CD4-positive, alpha-beta T cell treated with Interleukin-21 for 1 hour (primary cell): ENCODE measurements at regions not wholly inside any gene's neighbourhood (a gene's known extent, or its start where the extent isn't known, plus 50 kb on each side); places are given as distances from the start of the nearest gene placed in this dataset.

Experiments
- DNase-seq: peaks from one replicate; pipeline ENCODE4 v3.0.0-alpha.2; 2020

DNA sequence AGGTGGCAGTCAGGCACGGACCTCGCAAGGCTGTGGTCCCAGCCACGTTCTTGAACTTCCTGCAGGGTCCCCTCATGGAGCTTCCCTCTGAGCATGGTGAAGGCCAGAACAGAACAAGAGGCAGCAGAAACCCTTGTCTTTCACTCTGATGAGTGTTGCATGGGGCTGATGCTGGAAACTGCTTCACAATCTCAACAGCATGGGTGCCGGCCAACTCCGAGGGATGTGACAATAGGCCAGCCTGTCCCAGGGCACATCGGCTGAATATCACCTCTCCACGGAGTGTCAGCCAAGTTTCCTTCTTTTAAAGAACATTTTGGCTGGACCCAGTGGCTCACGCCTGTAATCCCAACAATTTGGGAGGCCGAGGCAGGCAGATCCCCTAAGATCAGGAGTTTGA, 173.9 kb downstream of the FOXO1 start:
- DNase-seq: no peak

DNA sequence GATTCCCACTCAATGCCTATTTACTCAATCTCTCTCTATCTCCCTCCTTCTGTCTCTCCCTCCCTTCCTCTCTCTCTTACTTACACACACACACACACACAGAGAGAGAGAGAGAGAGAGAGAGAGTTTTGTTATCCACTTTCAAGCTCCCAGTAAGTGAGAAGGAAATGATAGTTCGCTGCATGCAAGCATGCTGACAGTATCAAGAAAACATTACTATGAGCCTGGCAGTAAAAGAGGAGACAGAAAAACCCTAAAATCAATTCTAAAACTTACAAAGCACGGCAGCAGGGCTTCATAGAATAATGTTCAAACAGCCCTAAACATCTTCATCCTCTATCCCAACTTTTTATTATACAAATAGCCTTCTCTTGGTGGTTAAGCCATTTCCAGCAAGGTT, 171.9 kb downstream of the FOXO1 start:
- DNase-seq: peak; percentile 49

DNA sequence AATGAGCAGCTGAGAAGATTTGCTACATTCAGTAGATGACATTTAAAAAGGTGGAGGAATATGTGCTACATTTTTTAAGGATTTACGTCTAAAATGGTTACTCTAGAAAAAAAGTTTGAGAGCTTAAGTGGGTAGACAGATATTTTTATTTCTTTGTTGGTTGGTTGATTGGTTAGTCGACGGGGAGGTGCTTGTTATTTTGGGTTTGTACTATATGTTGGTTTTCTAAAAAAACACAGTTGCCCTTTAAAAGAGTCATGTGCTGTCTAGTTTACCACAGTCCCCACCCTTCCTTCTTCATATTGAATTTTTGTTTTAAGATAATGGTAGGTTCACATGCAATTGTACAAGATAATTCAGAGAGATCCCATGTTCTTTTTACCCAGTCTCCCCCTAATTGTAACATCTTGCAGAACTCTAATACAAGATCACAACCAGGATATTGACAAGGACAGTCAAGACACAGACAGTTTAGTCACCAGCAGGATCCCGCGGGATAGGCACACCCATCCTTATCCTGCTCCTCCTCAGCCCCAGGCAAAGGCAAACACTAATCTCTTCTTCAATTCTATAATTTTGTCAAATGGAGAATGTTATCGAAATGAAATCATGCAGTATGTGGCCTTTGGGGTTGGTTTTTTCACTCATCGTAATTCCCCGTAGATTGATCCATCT, 171.4 kb downstream of the FOXO1 start:
- DNase-seq: peak; percentile 60

DNA sequence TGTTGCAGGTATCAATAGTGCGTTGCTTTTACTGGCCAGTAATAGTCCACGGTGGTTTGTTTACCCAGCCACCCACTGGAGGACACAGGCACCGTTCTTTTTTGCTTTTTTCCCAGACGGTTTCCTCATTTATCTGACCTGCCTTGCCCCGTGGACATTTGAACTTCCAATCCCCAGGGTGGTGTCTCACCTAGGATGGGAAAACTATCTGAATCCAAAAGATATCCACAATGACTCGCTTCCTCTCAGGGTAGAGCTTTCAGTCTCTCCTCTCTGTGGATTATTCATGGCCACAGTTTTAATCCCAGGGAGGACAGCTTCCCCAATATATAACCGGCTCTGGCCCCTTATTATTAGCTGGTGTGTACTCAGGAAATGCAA, 170.8 kb downstream of the FOXO1 start:
- no peak for DNase-seq

DNA sequence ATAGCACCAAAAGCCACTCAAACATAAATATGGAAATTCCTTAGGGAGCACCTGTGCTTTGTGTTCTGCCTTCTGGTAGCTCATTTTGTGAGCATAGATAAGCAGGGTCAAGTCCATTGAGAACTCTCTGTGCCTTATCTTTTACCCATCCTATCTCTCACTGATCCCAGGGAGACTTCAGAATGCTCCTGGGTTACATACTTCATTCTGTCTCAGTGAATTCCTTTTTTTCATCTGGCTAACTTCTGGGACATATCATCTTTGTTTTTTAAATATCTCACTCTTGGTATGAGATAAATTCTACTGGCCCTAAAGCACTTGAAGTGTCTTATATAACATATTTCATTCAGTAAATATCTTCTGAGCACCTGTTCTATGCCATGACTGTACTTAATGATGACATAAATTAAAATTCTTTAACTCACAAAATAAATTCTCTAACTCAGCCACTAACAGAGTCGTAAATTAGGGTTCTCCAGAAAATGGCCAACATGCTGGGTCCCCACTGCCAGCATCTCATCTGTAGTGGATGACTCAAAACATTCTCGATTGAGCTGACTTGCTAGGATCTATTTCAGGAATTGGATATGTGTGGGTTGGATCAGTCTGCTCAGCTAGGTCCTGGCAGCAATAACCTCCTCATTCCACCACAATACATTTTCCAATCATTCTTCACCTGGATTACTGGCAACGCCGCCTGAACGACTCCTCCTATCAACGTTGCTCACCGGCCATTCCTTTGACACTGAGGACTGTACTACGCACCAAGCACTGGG, 170.2 kb downstream of the FOXO1 start:
- no peak for DNase-seq

DNA sequence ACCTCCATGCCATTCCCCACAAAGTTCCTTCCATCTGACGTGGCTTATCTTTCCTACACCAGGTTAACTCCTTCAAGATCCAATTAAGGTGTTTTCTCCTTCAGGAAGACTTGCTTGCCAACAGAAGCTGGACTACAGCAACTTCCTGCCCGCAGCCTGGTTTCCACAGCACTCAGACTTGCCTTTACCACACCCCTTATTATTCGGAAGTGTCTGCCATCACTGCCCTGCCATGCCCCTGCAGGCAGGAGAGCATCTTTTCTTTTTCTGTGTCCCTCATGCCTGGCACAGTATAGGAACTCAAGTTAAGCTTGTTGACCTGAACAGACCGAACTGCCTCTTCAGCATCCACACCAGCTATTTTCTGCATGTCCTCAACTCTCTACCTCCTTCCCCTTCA, 168.0 kb downstream of the FOXO1 start:
- DNase-seq: no peak

DNA sequence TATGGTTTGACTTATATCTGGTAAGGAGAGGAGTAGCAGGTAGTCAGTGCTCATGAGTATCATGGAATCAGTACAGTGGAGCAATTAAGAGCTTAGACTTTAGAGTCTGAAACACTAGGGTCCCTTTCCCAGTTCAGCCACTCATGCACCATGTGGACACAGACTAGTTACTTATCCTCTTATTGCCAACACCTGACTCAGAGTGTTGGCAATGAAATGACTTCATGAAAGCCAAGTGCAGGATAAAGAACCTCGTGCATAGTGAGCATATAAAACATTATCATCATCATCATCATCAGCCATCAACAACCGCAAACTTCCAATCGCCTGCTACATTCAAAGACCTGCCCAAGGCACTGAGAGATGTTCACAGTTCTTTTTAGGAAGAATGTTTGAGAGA, 164.2 kb downstream of the FOXO1 start:
- no peak for DNase-seq

DNA sequence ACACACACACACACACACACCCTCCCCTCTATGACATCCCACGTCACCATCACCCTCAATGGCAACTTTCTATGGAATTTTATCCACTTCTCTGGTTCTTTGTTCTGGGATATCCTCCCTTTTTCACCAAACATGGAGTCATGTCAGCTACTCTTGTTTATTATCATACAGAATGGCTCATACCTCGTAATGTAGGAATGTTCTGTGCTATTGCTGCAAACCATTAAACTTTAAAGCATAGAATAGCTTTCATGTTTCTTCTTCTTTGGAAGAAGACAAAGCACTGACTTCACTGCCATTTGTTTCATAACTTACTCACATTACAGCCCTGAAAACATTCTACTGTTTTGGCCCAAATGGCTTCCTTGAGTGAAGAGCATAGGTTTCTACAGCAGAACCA, 163.4 kb downstream of the FOXO1 start:
- DNase-seq: no peak

DNA sequence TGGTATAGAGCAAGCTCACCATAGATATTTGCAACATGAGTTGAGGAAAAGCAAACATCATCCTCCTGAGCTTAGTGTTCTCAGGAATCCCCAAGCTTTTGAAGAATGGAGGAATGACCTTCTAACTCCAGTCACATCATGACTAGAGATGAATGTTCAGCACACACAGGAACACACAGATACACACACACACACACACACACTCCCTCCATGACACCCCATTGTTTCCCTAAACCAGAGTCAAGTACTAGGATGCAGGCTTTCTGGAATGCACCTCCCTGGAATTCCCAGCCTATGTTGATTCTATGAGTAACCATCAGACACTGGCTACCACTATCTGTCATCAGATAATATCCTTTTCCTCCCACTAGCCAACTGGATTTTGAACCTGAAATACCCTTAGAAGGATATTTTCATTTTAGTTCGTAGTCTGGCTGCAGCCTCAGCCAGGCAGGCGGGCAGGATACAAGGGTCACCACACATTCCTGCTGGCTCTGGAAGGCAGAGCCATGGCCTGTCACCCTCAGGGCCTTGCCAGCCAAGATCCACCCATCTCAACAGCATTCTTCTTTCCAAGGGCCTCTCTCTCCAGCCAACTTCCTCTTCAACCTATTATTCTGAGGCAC, 162.4 kb downstream of the FOXO1 start:
- DNase-seq: no peak

DNA sequence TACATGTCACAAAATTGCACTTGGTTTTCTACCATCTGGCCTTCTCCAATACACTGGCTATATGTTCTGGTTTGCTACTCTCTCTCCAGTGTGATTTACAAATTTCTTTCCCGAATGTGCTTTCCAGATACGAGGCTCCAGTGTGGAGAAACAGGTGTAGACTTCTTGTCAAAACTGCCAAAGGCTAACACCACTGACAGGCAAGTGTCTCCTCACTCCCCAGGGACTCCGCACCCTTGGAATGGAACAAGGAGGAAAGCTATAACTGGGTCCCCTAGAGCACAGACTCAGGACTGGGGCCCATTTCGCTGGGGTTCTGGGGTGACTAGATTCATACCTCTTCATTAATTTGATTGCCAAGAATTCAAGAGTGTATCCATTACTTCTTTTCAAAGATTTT, 161.8 kb downstream of the FOXO1 start:
- DNase-seq: no peak

DNA sequence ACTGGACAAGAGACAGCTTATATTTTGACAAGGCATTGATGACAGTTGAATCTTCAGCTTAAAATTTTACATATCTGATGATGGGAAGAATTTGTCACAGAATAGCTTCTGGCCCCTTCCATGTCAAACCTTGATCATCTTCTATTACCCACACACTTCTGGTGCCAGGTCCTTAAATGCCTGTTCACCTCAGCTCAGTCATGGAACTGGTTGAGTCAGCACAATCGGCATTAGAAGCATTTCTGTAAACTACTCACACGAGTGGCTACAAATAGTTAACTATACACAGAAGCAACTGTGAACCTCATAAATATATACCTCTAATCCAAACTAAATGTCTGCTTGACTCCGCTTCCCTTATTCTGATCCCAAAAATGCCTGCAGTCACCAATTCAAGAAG, 161.2 kb downstream of the FOXO1 start:
- DNase-seq: no peak
